ENCODE measurements at regions not wholly inside any gene's neighbourhood (a gene's known extent, or its start where the extent isn't known, plus 50 kb on each side); places are given as distances from the start of the nearest gene placed in this dataset.

GRCh38 chr2:150647943-150648342 is 160.5 kb upstream of the RND3 start:
- H3K36me3 Mint-ChIP-seq: no peaks in the 10 kb centered on the region
- no peak overlapping the region for H3K27ac Mint-ChIP-seq
- no peak overlapping the region for H3K4me3 Mint-ChIP-seq

GRCh38 chr2:150646746-150647145 is 159.3 kb upstream of the RND3 start:
- Mint-ChIP-seq H3K4me1 (no peaks in the 10 kb centered on the region), H3K27ac (no peak overlapping the region), H3K27me3 (no peaks in the 10 kb centered on the region), H3K9me3 (no peaks in the 10 kb centered on the region), H3K4me3 (no peak overlapping the region), H3K36me3 (no peaks in the 10 kb centered on the region)
- ATAC-seq: no peak

More at GRCh38 chr2:150647943-150648342, 160.5 kb upstream of the RND3 start:
- H3K27me3 Mint-ChIP-seq: no peaks in the 10 kb centered on the region
- ATAC-seq: no peak
- H3K4me1 Mint-ChIP-seq: no peaks in the 10 kb centered on the region
- H3K9me3 Mint-ChIP-seq: no peaks in the 10 kb centered on the region

- no peak for ATAC-seq
- Mint-ChIP-seq H3K9me3 (no peaks in the 10 kb centered on the region), H3K27me3 (no peaks in the 10 kb centered on the region), H3K36me3 (no peaks in the 10 kb centered on the region), H3K27ac (no peak overlapping the region), H3K4me3 (no peak overlapping the region), H3K4me1 (no peaks in the 10 kb centered on the region)
Observed at GRCh38 chr2:150644298-150645067, 157.0 kb upstream of the RND3 start.

GRCh38 chr2:150643114-150643725 is 155.8 kb upstream of the RND3 start:
- ATAC-seq: no peak
- no peaks in the 10 kb centered on the region for H3K9me3 Mint-ChIP-seq
- H3K4me1 Mint-ChIP-seq: no peaks in the 10 kb centered on the region
- H3K36me3 Mint-ChIP-seq: no peaks in the 10 kb centered on the region
- H3K27ac Mint-ChIP-seq: no peak overlapping the region
- H3K27me3 Mint-ChIP-seq: no peaks in the 10 kb centered on the region
- H3K4me3 Mint-ChIP-seq: no peak overlapping the region

GRCh38 chr2:150640039-150640438 is 152.6 kb upstream of the RND3 start:
- Mint-ChIP-seq H3K36me3 (no peaks in the 10 kb centered on the region), H3K27me3 (no peaks in the 10 kb centered on the region), H3K4me3 (no peak overlapping the region), H3K27ac (no peak overlapping the region), H3K9me3 (no peaks in the 10 kb centered on the region), H3K4me1 (no peaks in the 10 kb centered on the region)
- no peak for ATAC-seq

- ATAC-seq: no peak
- Mint-ChIP-seq H3K4me3 (no peak overlapping the region), H3K27ac (no peak overlapping the region), H3K9me3 (no peaks in the 10 kb centered on the region), H3K4me1 (no peaks in the 10 kb centered on the region), H3K27me3 (no peaks in the 10 kb centered on the region), H3K36me3 (no peaks in the 10 kb centered on the region)
Observed at GRCh38 chr2:150639383-150639782, 151.9 kb upstream of the RND3 start.

- no peak for ATAC-seq
- no peaks in the 10 kb centered on the region for H3K27me3 Mint-ChIP-seq
- H3K36me3 Mint-ChIP-seq: no peaks in the 10 kb centered on the region
- H3K4me1 Mint-ChIP-seq: no peaks in the 10 kb centered on the region
- no peak overlapping the region for H3K27ac Mint-ChIP-seq
- no peaks in the 10 kb centered on the region for H3K9me3 Mint-ChIP-seq
- no peak overlapping the region for H3K4me3 Mint-ChIP-seq
Observed at GRCh38 chr2:150631236-150631821, 143.9 kb upstream of the RND3 start.

GRCh38 chr2:150630587-150631235 is 143.2 kb upstream of the RND3 start:
- H3K36me3 Mint-ChIP-seq: no peaks in the 10 kb centered on the region

GRCh38 chr2:150627526-150627925 is 140.1 kb upstream of the RND3 start:
- Mint-ChIP-seq H3K9me3 (no peaks in the 10 kb centered on the region), H3K4me1 (no peaks in the 10 kb centered on the region), H3K4me3 (no peak overlapping the region), H3K27ac (no peak overlapping the region), H3K27me3 (no peaks in the 10 kb centered on the region), H3K36me3 (no peaks in the 10 kb centered on the region)
- no peak for ATAC-seq

More at GRCh38 chr2:150630587-150631235, 143.2 kb upstream of the RND3 start:
- Mint-ChIP-seq H3K4me3 (no peak overlapping the region), H3K4me1 (no peaks in the 10 kb centered on the region), H3K27me3 (no peaks in the 10 kb centered on the region), H3K27ac (no peak overlapping the region), H3K9me3 (no peaks in the 10 kb centered on the region)
- ATAC-seq: no peak

- Mint-ChIP-seq H3K27me3 (no peaks in the 10 kb centered on the region), H3K36me3 (no peaks in the 10 kb centered on the region), H3K9me3 (no peaks in the 10 kb centered on the region), H3K4me1 (no peaks in the 10 kb centered on the region), H3K27ac (no peak overlapping the region), H3K4me3 (no peak overlapping the region)
- ATAC-seq: no peak
Observed at GRCh38 chr2:150626934-150627411, 139.5 kb upstream of the RND3 start.

GRCh38 chr2:150625741-150626140 is 138.3 kb upstream of the RND3 start:
- no peak for ATAC-seq
- Mint-ChIP-seq H3K9me3 (no peaks in the 10 kb centered on the region), H3K27ac (no peak overlapping the region), H3K36me3 (no peaks in the 10 kb centered on the region), H3K4me1 (no peaks in the 10 kb centered on the region), H3K27me3 (no peaks in the 10 kb centered on the region), H3K4me3 (no peak overlapping the region)

GRCh38 chr2:150625303-150625702 is 137.8 kb upstream of the RND3 start:
- H3K4me1 Mint-ChIP-seq: no peaks in the 10 kb centered on the region
- H3K9me3 Mint-ChIP-seq: no peaks in the 10 kb centered on the region
- H3K27me3 Mint-ChIP-seq: no peaks in the 10 kb centered on the region
- no peak overlapping the region for H3K27ac Mint-ChIP-seq
- no peaks in the 10 kb centered on the region for H3K36me3 Mint-ChIP-seq
- H3K4me3 Mint-ChIP-seq: no peak overlapping the region
- no peak for ATAC-seq

- Mint-ChIP-seq H3K27ac (no peak overlapping the region), H3K27me3 (no peaks in the 10 kb centered on the region), H3K4me1 (no peaks in the 10 kb centered on the region), H3K4me3 (no peak overlapping the region), H3K36me3 (no peaks in the 10 kb centered on the region), H3K9me3 (no peaks in the 10 kb centered on the region)
- ATAC-seq: no peak
Observed at GRCh38 chr2:150624001-150624401, 136.5 kb upstream of the RND3 start.

GRCh38 chr2:150621526-150622213 is 134.2 kb upstream of the RND3 start:
- Mint-ChIP-seq H3K36me3 (no peaks in the 10 kb centered on the region), H3K27ac (no peak overlapping the region), H3K27me3 (no peaks in the 10 kb centered on the region), H3K4me3 (no peak overlapping the region), H3K4me1 (no peaks in the 10 kb centered on the region), H3K9me3 (no peaks in the 10 kb centered on the region)
- no peak for ATAC-seq

- Mint-ChIP-seq H3K4me1 (no peaks in the 10 kb centered on the region), H3K27ac (no peak overlapping the region), H3K9me3 (no peaks in the 10 kb centered on the region), H3K4me3 (no peak overlapping the region), H3K27me3 (no peaks in the 10 kb centered on the region), H3K36me3 (no peaks in the 10 kb centered on the region)
- no peak for ATAC-seq
Observed at GRCh38 chr2:150620855-150621254, 133.4 kb upstream of the RND3 start.

All from stimulated activated memory B cell treated with anti-CD40 and anti-IgM and Interleukin-4, amounts not matched to agents 10 μg/mL and 1 μg/mL and 100 μg/mL, for 72 hours (primary cell).